GM18909 (cell line): ENCODE measurements at regions not wholly inside any gene's neighbourhood (a gene's known extent, or its start where the extent isn't known, plus 50 kb on each side); places are given as distances from the start of the nearest gene placed in this dataset.

ENCODE experiments used
- ATAC-seq: cut with Tn5 transposase; IDR thresholded peaks from one replicate; pipeline ENCODE4 v1.9.1; 2021; ENCODE audit warnings: mild to moderate bottlenecking; ENCODE audit not compliant: unreplicated experiment, poor library complexity

DNA sequence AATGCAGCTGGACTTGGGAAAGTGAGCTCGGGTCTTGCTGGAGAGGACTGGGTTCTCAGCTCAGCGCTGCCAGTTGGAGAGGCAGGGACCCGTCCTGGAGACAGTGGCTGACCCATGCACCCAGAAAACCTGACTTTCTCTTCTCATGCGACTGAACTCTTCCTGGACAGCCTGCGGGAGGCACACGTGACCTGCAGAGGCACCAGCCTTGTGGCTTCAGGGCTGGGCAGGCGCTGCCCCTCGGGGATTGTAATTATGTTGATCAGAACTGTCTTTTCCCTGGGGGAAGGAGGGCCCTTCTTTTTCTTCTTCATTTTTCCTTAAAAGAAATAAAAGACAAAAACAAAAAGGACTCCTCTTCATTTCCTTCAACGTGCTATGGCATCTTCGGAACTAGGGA lies 198.1 kb downstream of the VAPA start:
- no peak for ATAC-seq

DNA sequence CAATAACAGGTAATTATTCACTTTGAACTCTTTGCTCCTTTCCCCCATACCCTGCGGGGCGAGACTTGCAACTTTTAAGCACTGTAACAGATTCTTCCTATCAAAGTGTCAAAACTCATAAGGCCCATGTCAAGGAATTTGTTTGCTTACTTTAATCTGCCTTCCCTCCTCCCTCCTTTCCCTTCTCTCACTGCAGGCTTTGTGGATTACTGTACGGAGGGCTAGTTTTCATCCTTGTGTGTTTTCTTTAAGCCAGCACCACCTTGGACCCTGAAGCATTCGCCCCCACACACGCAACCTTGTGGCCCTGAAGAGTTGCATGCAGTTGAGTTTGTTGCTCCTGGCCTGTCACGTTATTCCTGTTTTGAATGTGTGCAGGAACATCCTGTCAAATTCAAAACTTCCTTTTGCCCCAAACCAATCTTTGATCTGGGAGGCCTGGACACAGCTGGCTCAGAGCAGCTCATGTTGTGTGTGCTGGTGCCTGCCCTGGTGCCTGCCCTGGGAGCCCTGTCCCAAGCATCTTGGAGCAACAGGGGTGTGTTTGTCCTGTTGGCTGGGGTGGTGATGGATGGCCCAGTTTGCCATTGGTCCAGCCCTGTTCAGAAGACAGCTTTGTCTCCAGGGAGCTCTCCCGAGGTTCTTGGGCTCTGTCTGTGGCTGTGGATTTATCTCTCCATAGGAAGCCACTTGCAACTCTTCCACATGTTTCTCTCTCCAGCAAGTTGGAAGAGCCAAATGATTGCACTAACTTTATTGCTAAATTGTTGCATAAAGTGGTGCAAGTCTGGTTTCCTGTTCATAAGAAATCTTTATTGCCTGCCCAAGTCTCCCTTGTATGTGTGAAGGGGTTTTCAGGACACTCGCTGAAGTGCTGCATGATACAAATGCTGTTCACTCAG lies 199.6 kb downstream of the VAPA start:
- no peak for ATAC-seq

- ATAC-seq: no peak
These were observed 201.1 kb downstream of the VAPA start for GRCh38 chr18:10114717-10115463.

DNA sequence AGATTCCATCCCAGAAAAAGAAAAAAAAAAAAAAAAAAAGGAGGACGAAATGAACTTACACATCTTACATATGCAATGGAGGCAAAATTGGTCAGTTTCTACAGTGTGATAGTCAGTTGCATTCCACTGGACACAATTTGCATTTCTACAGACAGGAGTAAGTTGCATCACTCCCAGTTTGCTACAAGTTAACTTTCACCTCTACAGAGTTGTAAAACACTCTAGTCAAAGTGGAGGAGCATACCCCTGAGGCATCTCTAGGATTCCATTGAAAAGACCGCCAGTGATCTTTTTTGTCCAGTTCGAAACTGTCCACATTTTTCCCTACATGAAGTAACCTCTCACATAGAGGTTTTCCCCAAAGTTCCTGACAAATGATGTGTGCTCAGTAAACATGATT lies 202.8 kb downstream of the VAPA start:
- ATAC-seq: no peak

- ATAC-seq: no peak
These were observed 205.7 kb downstream of the VAPA start for GRCh38 chr18:10119528-10119927.

DNA sequence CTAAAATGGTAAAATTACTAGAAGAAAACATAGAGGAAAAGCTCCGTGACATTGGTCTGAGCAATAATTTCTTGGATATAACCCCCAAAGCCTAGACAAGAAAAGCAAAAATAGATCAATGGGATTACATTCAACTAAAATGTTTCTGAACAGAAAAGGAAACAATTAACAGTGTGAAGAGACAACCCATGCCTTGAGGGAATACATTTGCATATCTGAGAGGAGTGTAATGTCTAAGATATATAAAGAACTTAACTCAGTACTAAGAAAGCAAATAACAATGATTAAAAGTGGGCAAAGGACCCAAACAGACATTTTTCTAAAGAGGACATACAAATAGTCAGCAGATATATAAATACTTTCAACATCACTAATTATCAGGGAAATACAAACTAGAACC lies 206.2 kb downstream of the VAPA start:
- ATAC-seq: no peak

DNA sequence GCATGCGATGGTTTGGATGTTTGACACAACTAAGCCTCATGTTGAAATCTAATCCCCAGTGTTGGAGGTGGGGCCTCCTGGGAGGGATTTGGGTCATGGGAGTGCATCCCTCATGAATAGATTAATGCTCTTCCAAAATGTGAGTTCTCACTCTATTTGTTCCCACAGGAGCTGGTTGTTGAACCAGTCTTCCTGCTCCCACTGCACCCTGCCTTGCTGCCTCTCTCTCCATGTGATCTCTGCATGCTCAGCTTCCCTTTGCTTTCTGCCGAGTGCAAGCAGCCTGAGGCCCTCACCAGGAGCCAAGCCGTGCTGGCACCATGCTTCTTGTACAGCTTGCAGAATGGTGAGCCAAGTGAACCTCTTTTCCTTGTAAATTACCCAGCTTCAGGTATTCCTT lies 206.8 kb downstream of the VAPA start:
- ATAC-seq: no peak

- ATAC-seq: no peak
These were observed 207.2 kb downstream of the VAPA start for GRCh38 chr18:10121028-10121427.

DNA sequence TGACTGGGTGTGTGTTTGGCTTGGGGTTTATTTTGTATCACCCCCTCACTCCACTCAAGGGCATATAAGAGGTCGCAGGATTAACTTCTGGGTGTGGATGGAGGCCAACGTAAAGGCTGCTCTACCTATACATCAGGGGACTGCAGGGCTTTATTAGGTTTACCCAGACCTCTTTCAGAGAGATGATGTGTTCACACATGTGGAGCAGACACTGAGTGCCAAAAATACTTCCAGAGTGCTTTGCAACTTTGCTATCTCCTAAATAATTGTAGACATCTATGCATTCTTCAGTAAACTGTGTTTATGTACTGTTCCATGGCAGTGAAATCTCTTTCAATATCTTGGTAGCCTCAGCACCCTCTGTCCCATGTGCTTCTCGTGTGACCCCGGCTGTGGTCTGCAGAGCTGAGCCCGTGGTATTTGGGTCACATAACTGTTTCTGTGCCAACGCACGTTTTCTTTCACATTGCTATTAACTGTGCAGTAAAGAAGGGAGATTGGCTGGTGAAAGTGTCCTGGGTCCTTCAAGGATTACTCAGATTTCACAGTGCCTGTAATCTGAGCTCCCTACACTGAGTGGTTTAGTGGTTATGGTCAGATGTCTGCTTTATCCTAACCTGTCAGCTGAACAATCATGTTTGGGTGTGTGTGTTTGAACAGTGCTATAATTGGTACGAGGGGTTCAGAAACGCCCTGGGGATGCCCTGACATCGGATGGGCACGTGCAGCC lies 208.1 kb downstream of the VAPA start:
- ATAC-seq: no peak

- ATAC-seq: no peak
These were observed 209.5 kb downstream of the VAPA start for GRCh38 chr18:10122988-10123950.

GRCh38 chr18:10124071-10124470 lies 210.3 kb downstream of the VAPA start:
- no peak for ATAC-seq

GRCh38 chr18:10124557-10124956 lies 210.7 kb downstream of the VAPA start:
- no peak for ATAC-seq

DNA sequence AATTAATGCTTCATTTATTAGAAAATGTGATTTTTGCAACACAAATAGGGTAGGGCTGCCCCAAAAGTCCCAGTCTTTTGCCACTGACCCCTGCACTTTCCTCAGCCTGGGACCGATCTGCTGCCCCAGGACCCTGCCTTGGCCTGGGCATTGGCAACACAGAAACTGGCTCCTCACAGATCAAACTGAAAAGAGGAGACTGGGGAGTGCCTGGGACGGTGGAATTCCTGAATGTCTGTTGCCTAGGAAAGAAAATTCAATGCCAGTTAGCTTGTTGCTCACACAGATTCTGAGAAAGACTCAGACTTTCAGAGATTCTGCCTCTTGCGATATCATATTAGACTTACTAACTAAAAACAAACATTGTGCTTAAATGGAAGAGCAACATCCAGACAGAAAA lies 211.2 kb downstream of the VAPA start:
- no peak for ATAC-seq

DNA sequence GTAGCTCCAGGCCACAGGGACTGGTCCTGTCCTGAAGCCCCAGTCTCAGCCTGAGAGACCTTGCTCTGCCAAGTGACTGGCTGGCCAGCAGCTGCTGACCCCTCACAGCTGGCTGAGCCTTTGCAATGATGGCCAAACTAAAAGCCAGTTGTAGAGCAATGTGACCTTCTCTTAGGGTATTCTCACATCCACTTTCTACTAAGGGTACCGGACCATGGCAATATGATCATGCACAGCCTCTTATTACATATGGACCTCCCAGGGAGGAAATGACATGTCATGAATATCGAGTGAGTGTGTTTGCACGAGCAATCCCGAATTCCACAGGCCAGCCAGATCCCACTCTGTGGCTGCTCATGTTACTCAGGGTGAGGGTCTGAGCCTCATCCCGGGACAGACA lies 213.9 kb downstream of the VAPA start:
- ATAC-seq: no peak

DNA sequence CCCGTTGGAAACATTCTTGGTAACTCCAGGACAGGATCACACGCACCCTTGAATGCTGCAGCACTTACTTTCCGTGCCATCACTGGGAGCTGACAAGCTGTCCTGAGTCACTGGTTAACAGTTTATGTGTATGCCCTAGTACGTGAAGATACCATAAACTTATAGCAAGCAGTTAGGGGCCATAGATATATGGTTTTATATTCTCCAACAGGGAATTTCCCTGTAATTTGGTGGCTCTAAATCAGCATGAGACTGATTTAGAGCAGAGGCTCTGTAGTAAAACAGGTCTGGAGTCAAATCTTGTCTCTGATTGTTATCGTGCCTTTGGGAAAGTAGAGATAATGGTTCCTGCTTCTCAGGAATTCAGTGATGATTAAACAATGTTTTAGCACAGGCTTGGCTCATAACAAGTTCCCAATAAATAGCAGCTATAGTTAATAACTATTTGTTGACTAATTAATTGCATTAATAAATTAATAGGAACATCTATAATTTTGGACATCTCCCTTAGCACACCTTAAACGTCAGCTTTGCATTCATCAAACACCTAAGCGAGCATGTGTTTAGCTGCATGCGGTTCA lies 215.2 kb downstream of the VAPA start:
- no peak for ATAC-seq

GRCh38 chr18:10130606-10131005 lies 216.8 kb downstream of the VAPA start:
- ATAC-seq: no peak

GRCh38 chr18:10131081-10131459 lies 217.3 kb downstream of the VAPA start:
- no peak for ATAC-seq

DNA sequence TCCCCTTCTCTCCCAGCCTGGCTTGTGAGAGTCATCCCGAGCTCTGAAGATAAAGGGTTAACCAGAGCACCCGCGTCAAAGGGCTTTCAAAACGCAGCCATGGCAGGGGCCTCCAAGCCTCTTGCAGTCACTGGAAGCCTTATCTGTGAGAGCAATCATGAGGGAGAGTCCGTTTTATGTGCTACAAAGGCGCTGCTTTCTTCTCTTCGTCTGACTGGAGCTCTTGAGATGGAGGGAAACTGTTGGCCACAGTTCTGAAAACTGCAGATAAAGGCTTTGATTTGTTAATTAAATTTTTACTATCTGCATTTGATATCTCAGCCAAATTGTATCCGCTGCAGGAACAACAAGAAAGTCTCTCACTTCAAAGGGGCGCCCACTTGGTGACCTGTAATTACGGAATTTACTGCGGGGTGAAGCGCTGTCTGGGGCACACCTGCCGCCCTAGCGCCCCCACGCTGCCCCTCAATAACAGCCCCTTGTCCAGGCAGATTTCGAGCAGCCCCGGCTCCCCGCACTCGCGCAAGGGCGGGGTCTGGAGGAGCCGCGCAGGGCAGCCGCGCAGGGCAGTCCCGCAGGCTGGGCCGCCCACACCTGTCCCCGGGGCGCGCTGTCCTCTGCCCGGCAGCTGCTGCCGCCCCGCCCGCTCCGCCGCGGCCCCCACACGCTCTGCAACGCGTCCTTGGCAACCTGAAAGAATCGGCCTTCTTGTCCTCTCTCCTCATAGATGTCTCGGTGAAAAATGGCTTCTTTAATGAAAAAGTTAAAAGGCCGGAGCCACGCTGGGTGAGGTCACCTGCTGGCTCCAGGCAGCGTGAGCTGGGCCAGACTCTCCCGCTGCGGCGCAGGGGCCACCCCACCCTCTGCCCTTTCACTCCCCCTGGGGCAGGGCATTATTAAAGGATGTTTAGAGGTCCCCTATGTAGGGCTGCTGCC lies 217.9 kb downstream of the VAPA start:
- ATAC-seq: no peak

GRCh38 chr18:10133516-10133915 lies 219.7 kb downstream of the VAPA start:
- ATAC-seq: no peak
